Endothelial cell of umbilical vein (primary cell): ENCODE measurements at regions not wholly inside any gene's neighbourhood (a gene's known extent, or its start where the extent isn't known, plus 50 kb on each side); places are given as distances from the start of the nearest gene placed in this dataset.

Experiments
- BruUV-seq: library from RNA; stranded (reverse); fragments of 400-500 nt; replicated peaks from 2 replicates; lab custom pipeline; 2021; lab: Mats Ljungman, UMichigan
- CTCF ChIA-PET: fragments of 300-600, 350-600 bp; sonication (Branson Sonifier 250); formaldehyde crosslinking; loops from one replicate; lab custom pipeline; 2021; ENCODE audit warnings: antibody characterized with exemption, inconsistent platforms; lab: Charles Lee
- POLR2A ChIA-PET: fragments of 300-600, 350-600 bp; sonication (Branson Sonifier 250); formaldehyde crosslinking; loops from one replicate; lab custom pipeline; 2021; ENCODE audit warnings: antibody characterized with exemption, inconsistent platforms; lab: Charles Lee
- DNase-seq: peaks from one replicate; pipeline ENCODE4 v3.0.0-alpha.2; 2011; ENCODE audit warnings: low read depth, low spot score
- FAIRE-seq: peaks from 2 replicates; lab custom pipeline; 2011; peaks lifted over from hg19 to GRCh38; lab: Jason Lieb, UNC
- H2AFZ ChIP-seq: 2 replicates; pipeline ENCODE4 v1.6.0; 2012; ENCODE audit warnings: low read depth, low read length, control low read depth, inconsistent platforms
- H3K27ac ChIP-seq: 2 replicates; pipeline ENCODE4 v1.5.1; 2011; ENCODE audit warnings: low read depth, mild to moderate bottlenecking, control low read depth, low read length, moderate library complexity; ENCODE audit not compliant: insufficient read depth
- H3K27me3 ChIP-seq, 2 experiments: 2 replicates each; pipeline versions ENCODE4 v1.6.0 to v1.6.1; 2011; ENCODE audit warnings: low read length in 2 of 2, mixed read lengths in 1 of 2; ENCODE audit not compliant: control insufficient read depth in 2 of 2, insufficient read depth in 2 of 2
- H3K36me3 ChIP-seq, 2 experiments: 2 replicates in 1 of 2; 3 replicates in 1 of 2; pipeline ENCODE4 v1.5.1; 2011; ENCODE audit warnings: low read length in 2 of 2, mild to moderate bottlenecking in 1 of 2, moderate library complexity in 1 of 2; ENCODE audit not compliant: control insufficient read depth in 2 of 2, insufficient read depth in 2 of 2; ENCODE audit errors: extremely low read depth in 1 of 2
- H3K4me1 ChIP-seq: 3 replicates; pipeline ENCODE4 v1.5.1; 2011; ENCODE audit warnings: mild to moderate bottlenecking, low read length; ENCODE audit not compliant: control insufficient read depth, insufficient read depth; ENCODE audit errors: extremely low read depth
- H3K4me2 ChIP-seq: 2 replicates; pipeline ENCODE4 v1.6.1; 2011; ENCODE audit warnings: low read length, control low read depth, mixed read lengths; ENCODE audit not compliant: insufficient read depth
- H3K4me3 ChIP-seq, 3 experiments: fragments of 200-600 bp in 1 of 3; sonication (generic), shearing (Covaris generic) in 1 of 3; replicated peaks in 1 of 3; 2 replicates each; pipeline ENCODE4 v1.5.1; 2011 to 2016; ENCODE audit warnings: control low read depth in 3 of 3, low read length in 3 of 3, mild to moderate bottlenecking in 2 of 3, inconsistent platforms in 1 of 3, low read depth in 1 of 3, moderate library complexity in 1 of 3; ENCODE audit not compliant: insufficient read depth in 1 of 3
- H3K79me2 ChIP-seq: 2 replicates; pipeline ENCODE4 v1.6.0; 2012; ENCODE audit warnings: low read length, inconsistent platforms; ENCODE audit not compliant: control insufficient read depth, insufficient read depth
- H3K9ac ChIP-seq: replicated peaks from 2 replicates; pipeline ENCODE3; 2011; ENCODE audit warnings: low read length, control low read depth; ENCODE audit not compliant: insufficient read depth; ENCODE audit errors: extremely low read depth
- H3K9me1 ChIP-seq: replicated peaks from 3 replicates; pipeline ENCODE4 v1.6.0; 2011; ENCODE audit warnings: mild to moderate bottlenecking, low read length; ENCODE audit not compliant: control insufficient read depth, insufficient read depth; ENCODE audit errors: extremely low read depth
- H3K9me3 ChIP-seq: replicated peaks from 2 replicates; pipeline ENCODE4 v1.5.1; 2012; ENCODE audit warnings: low read length, inconsistent platforms; ENCODE audit not compliant: control insufficient read depth, insufficient read depth
- H4K20me1 ChIP-seq: replicated peaks from 2 replicates; pipeline ENCODE3; 2011; ENCODE audit warnings: mild to moderate bottlenecking, low read length; ENCODE audit not compliant: control insufficient read depth, insufficient read depth; ENCODE audit errors: extremely low read depth
- CTCF ChIP-seq, 2 donors: IDR thresholded peaks; 1 replicate in 1 of 2; 2 replicates in 1 of 2; pipeline ENCODE4 v1.5.1; 2011; ENCODE audit warnings: low read length in 2 of 2, mild to moderate bottlenecking in 2 of 2, moderate library complexity in 2 of 2, control low read depth in 1 of 2, inconsistent platforms in 1 of 2, low read depth in 1 of 2; ENCODE audit not compliant: insufficient read depth in 1 of 2; ENCODE audit errors: extremely low read depth in 1 of 2
- EZH2 ChIP-seq: IDR thresholded peaks from 2 replicates; pipeline ENCODE4 v1.6.1; 2012; ENCODE audit warnings: borderline replicate concordance, low read depth, mild to moderate bottlenecking, moderate library complexity, low read length, inconsistent platforms; ENCODE audit not compliant: severe bottlenecking
- FOS ChIP-seq: IDR thresholded peaks from 2 replicates; pipeline ENCODE4 v1.6.1; 2011; ENCODE audit warnings: mild to moderate bottlenecking, low read length, moderate library complexity, borderline replicate concordance; ENCODE audit not compliant: insufficient read depth
- GATA2 ChIP-seq: IDR thresholded peaks from 2 replicates; pipeline ENCODE4 v1.7.0; 2011; ENCODE audit warnings: low read depth, mild to moderate bottlenecking, moderate library complexity, mixed read lengths, low read length; ENCODE audit not compliant: insufficient read length, insufficient read depth
- MAX ChIP-seq: IDR thresholded peaks from 2 replicates; pipeline ENCODE4 v1.6.1; 2011; ENCODE audit not compliant: insufficient read depth, insufficient read length
- MYC ChIP-seq: IDR thresholded peaks from one replicate; pipeline ENCODE4 v1.6.1; 2011; ENCODE audit warnings: mild to moderate bottlenecking, low read depth, low read length
- POLR2A ChIP-seq: IDR thresholded peaks from 2 replicates; pipeline ENCODE4 v1.6.1; 2012; ENCODE audit warnings: low read depth, mild to moderate bottlenecking, control low read depth, low read length
- POLR2AphosphoS5 ChIP-seq: IDR thresholded peaks from 2 replicates; pipeline ENCODE4 v1.6.1; 2012; ENCODE audit warnings: low read depth, mild to moderate bottlenecking, control low read depth, low read length, moderate library complexity; ENCODE audit not compliant: insufficient read depth
- dilution Hi-C: fragments of 300-500 bp; cut with MboI; formaldehyde crosslinking; loops from one replicate; pipeline ENCODE4 v1.15.0; 2019; ENCODE audit warnings: low sequenced_read_pairs; ENCODE audit not compliant: extremely low pct_ligation_motif_present
- intact Hi-C: fragments of 100-400 bp; cut with micrococcal nuclease; formaldehyde crosslinking; loops from one replicate; pipeline ENCODE4 v1.10.0; 2022

GRCh38 chr13:31060220-31060619 is 101.5 kb downstream of the HSPH1 start:
- TF ChIP-seq MAX (no peak), GATA2 (no peak), POLR2A (no peak), FOS (no peak), POLR2AphosphoS5 (no peak), EZH2 (no peak), MYC (no peak), CTCF (IDR thresholded peaks at IDR 0.05; ENCODE audit: extremely low read depth in 1 of 2, insufficient read depth in 1 of 2, low read depth in 1 of 2, low read length in 2 of 2) (no peak)

More at GRCh38 chr13:31060220-31060619, 101.5 kb downstream of the HSPH1 start:
- ChIA-PET CTCF (interaction anchor here (1.2 kb wide), 1 partner anchor 12 kb away, joined by 4 read pairs; no protein-coding TSS in a partner anchor), POLR2A (no interaction called here)
- no peak overlapping the region for H3K27ac ChIP-seq
- no peaks in the 10 kb centered on the region for H3K36me3 ChIP-seq
- DNase-seq: no peak
- H3K4me2 ChIP-seq: no peak overlapping the region
- no peak overlapping the region for H2AFZ ChIP-seq
- dilution Hi-C loops (no loop called here), intact Hi-C loops (no loop called here)
- H3K9ac ChIP-seq: no peak overlapping the region
- no peaks in the 10 kb centered on the region for H4K20me1 ChIP-seq
- no peak for FAIRE-seq
- BruUV-seq: no TSS peak
- no peaks in the 10 kb centered on the region for H3K79me2 ChIP-seq
- no peak overlapping the region for H3K4me3 ChIP-seq
- H3K9me3 ChIP-seq: no peaks in the 10 kb centered on the region
- no peaks in the 10 kb centered on the region for H3K9me1 ChIP-seq
- H3K4me1 ChIP-seq: no peaks in the 10 kb centered on the region
- no peaks in the 10 kb centered on the region for H3K27me3 ChIP-seq
